Keratinocyte (primary cell): ENCODE measurements at regions not wholly inside any gene's neighbourhood (a gene's known extent, or its start where the extent isn't known, plus 50 kb on each side); places are given as distances from the start of the nearest gene placed in this dataset.

Experiments
- CTCF ChIP-seq, 3 experiments: IDR thresholded peaks in 1 of 3; conservative IDR thresholded peaks in 1 of 3; optimal IDR thresholded peaks in 1 of 3; 2 replicates in 2 of 3; 3 replicates in 1 of 3; pipeline versions ENCODE3 to v1.5.1; 2011; ENCODE audit warnings: low read length in 3 of 3, mild to moderate bottlenecking in 3 of 3, moderate library complexity in 2 of 3, control low read depth in 1 of 3, inconsistent platforms in 1 of 3; ENCODE audit not compliant: insufficient read depth in 2 of 3; ENCODE audit errors: extremely low read depth in 1 of 3
- EZH2 ChIP-seq: IDR thresholded peaks from one replicate; pipeline ENCODE4 v1.6.1; 2012; ENCODE audit warnings: inconsistent platforms, mild to moderate bottlenecking, low read length, moderate library complexity

GRCh38 chr3:117885011-117885441, 1149.6 kb downstream of the IGSF11 start:
- TF ChIP-seq CTCF (optimal IDR thresholded peaks at IDR 0.05 in 1 of 3, IDR thresholded peaks at IDR 0.05 in 1 of 3, conservative IDR thresholded peaks at IDR 0.05 in 1 of 3; ENCODE audit: extremely low read depth in 1 of 3, insufficient read depth in 2 of 3, low read length in 3 of 3) = no peak
- TF ChIP-seq EZH2 = no peak
